Fibroblast of the aortic adventitia (primary cell): ENCODE measurements at regions not wholly inside any gene's neighbourhood (a gene's known extent, or its start where the extent isn't known, plus 50 kb on each side); places are given as distances from the start of the nearest gene placed in this dataset.

Experiments used
- DNase-seq: peaks from one replicate; pipeline ENCODE4 v3.0.0-alpha.2; 2010; ENCODE audit warnings: low read depth
- H3K4me3 ChIP-seq: 2 replicates; pipeline ENCODE4 v1.5.1; 2011; ENCODE audit warnings: low read depth, mild to moderate bottlenecking, control low read depth, low read length, moderate library complexity
- CTCF ChIP-seq: IDR thresholded peaks from 2 replicates; pipeline ENCODE4 v1.5.1; 2011; ENCODE audit warnings: mild to moderate bottlenecking, low read length, control low read depth, inconsistent platforms; ENCODE audit not compliant: insufficient read depth

GRCh38 chr5:56561455-56561854 is 253.9 kb upstream of the MAP3K1 start:
- TF ChIP-seq CTCF = no peak
- H3K4me3 ChIP-seq = no peak overlapping the region
- DNase-seq = no peak

DNA sequence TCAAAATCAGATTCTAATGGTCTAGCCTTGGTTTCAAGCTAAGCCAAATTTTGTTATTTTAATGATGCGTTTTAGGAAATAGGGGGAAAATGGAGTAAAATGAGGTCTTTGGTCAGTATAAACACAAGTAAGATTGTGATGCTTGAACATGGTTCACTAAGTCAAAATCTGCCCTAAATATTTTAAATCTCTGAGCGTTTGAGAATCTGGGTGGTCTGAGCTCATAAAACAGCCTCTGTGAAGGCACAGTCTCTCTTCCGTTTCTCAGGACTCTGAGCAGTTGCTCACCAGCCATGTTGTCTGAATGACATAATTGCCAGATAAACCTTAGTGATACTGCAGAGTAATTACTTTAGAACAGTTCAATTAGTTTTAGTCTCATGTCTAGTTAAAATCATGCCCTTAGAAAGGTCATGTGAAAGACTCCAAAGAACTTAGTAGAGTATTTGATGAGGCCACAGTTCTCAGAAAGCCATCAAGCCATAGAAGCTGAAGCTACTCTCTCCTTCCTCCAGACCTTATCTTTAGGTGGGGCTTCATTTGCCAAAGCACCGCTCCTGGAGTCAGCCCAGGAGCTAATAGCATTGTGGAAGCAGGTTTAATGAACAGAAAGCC is 257.1 kb upstream of the MAP3K1 start:
- H3K4me3 ChIP-seq = no peak overlapping the region
- no peak for DNase-seq
- no peak for TF ChIP-seq CTCF

DNA sequence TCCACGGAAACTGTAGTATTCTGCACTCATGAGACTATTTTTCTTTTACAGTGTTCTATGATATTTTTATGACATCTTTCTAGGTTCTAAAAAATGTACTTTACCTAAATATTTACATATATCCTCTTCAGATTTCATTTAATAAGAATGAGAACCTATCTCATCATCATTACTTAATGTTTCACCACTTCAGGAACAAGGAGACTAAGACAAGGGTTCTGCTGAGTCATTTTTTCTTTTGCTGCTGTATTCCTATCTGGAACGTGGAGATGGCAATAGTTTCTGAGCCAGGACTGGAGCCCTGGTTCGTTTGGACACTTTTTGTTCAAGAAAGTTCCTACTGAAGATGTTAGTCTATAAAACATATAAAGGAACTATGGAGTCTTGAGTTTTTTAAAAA is 258.2 kb upstream of the MAP3K1 start:
- H3K4me3 ChIP-seq = no peak overlapping the region
- DNase-seq = peak; percentile 3
- no peak for TF ChIP-seq CTCF

DNA sequence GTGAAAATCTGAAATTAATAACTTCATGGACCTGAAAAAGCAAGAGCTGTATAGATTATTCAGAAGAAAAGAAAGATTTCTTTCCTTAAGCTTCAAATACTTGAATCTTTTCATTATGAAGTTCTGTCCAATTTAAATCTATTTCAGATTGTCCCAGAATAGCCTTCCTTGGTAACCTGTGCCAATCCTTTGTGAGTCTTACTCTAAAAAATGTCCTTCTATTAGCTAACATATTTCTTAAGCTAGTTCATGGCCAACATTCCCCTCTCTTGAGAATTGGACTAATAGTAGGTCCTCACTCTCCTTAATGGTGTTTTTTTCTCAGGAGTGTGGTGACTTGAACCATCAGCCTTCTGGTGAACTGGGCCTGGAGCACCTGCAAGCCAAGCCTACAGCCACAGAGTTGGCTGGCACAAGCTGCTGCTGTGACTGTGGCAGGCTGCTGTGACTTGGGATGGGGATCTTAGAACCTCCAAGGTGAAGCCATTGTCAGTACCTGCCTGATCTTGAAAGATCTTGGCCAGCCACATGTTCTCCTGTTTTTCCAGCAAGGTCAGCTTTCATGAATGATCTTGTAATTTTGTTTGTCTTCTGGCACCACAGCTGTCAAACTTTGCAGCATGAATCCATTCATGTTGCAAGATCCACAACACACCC is 262.6 kb upstream of the MAP3K1 start:
- H3K4me3 ChIP-seq = no peak overlapping the region
- DNase-seq = peak; percentile 33
- no peak for TF ChIP-seq CTCF

- no peak for TF ChIP-seq CTCF
- H3K4me3 ChIP-seq = no peak overlapping the region
- DNase-seq = no peak
These were observed 265.1 kb upstream of the MAP3K1 start for GRCh38 chr5:56550227-56550626.

DNA sequence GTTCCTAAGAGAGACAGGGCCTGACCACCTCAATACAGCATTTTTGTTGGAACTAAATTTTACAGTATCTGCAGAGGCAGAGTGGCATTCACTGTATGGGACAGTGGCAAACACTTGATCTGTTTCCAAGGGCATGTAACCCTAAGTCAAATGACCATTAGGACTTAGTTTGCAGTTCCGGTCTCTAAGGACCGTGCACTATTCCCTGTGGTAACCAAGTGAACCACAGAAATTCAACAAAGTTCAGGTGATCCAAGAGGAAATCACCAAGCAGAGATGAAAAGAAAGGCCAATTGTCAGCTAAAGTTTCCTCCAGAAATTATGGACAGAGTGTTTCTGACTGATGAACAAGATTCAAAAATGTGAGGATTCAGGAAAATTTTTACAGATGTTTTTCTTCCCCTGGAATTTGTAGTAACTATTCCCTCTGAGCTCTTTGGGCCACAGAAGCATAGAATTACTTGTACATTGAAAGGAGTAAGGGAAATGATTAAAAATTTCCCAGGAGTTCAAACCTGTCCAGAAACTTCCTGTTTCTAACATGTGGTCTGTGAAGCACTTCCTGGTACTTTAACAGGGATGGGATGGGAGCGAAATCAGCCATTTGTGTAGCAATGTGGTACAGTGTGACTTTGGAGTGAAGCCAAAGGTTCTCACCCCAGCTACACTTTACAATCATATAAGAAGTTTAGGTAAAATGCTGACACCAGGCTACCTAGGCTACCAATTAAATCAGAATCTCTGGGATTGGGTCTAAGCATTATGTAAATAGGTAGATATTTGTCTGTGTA is 266.1 kb upstream of the MAP3K1 start:
- no peak overlapping the region for H3K4me3 ChIP-seq
- DNase-seq = no peak
- no peak for TF ChIP-seq CTCF
